ENCODE measurements at regions not wholly inside any gene's neighbourhood (a gene's known extent, or its start where the extent isn't known, plus 50 kb on each side); places are given as distances from the start of the nearest gene placed in this dataset.
A peak's percentile ranks its signal among the peaks of the same experiment; 100 is the strongest.

- H3K4me1 Mint-ChIP-seq: no peaks in the 10 kb centered on the region
- CTCF ChIA-PET: no interaction called here
These were observed 52.2 kb downstream of the POLR1D start for GRCh38 chr13:27673911-27674310.

GRCh38 chr13:27678306-27679040, 56.8 kb downstream of the POLR1D start:
- H3K4me1 Mint-ChIP-seq: no peaks in the 10 kb centered on the region
- peaks cover 31% of the 10 kb centered on the region for H3K27me3 Mint-ChIP-seq
- no peak overlapping the region for H3K4me3 Mint-ChIP-seq
- no peak overlapping the region for H3K27ac Mint-ChIP-seq
- no peak for ATAC-seq
- H3K9me3 Mint-ChIP-seq (ENCODE audit: low read depth): no peaks in the 10 kb centered on the region
- H3K36me3 Mint-ChIP-seq: no peaks in the 10 kb centered on the region
- DNase-seq: no peak
- CTCF ChIA-PET: no interaction called here

More at GRCh38 chr13:27673911-27674310, 52.2 kb downstream of the POLR1D start:
- Mint-ChIP-seq H3K4me3 (no peak overlapping the region), H3K27ac (no peak overlapping the region), H3K9me3 (ENCODE audit: low read depth) (no peaks in the 10 kb centered on the region), H3K27me3 (no peaks in the 10 kb centered on the region), H3K36me3 (peaks cover 1% of the 10 kb centered on the region)
- DNase-seq: no peak
- no peak for ATAC-seq

- ATAC-seq: no peak
- CTCF ChIA-PET: no interaction called here
- H3K27me3 Mint-ChIP-seq: peaks cover 34% of the 10 kb centered on the region
- no peaks in the 10 kb centered on the region for H3K4me1 Mint-ChIP-seq
- H3K9me3 Mint-ChIP-seq (ENCODE audit: low read depth): no peaks in the 10 kb centered on the region
- H3K27ac Mint-ChIP-seq: no peak overlapping the region
- no peaks in the 10 kb centered on the region for H3K36me3 Mint-ChIP-seq
- no peak for DNase-seq
- H3K4me3 Mint-ChIP-seq: no peak overlapping the region
These were observed 57.7 kb downstream of the POLR1D start for GRCh38 chr13:27679396-27679795.

- ATAC-seq: no peak
- Mint-ChIP-seq H3K4me3 (no peak overlapping the region), H3K4me1 (no peaks in the 10 kb centered on the region), H3K36me3 (no peaks in the 10 kb centered on the region), H3K27ac (no peak overlapping the region), H3K27me3 (peaks cover 34% of the 10 kb centered on the region), H3K9me3 (ENCODE audit: low read depth) (no peaks in the 10 kb centered on the region)
- DNase-seq: no peak
- CTCF ChIA-PET: no interaction called here
These were observed 58.2 kb downstream of the POLR1D start for GRCh38 chr13:27679896-27680295.

GRCh38 chr13:27680465-27680864, 58.8 kb downstream of the POLR1D start:
- Mint-ChIP-seq H3K36me3 (no peaks in the 10 kb centered on the region), H3K4me1 (no peaks in the 10 kb centered on the region), H3K27ac (no peak overlapping the region), H3K9me3 (ENCODE audit: low read depth) (no peaks in the 10 kb centered on the region), H3K27me3 (peaks cover 36% of the 10 kb centered on the region), H3K4me3 (no peak overlapping the region)
- ATAC-seq (no peak), DNase-seq (no peak)
- CTCF ChIA-PET: no interaction called here

- Mint-ChIP-seq H3K4me3 (no peak overlapping the region), H3K27ac (no peak overlapping the region), H3K27me3 (peaks cover 22% of the 10 kb centered on the region), H3K4me1 (no peaks in the 10 kb centered on the region), H3K9me3 (ENCODE audit: low read depth) (peaks cover 2% of the 10 kb centered on the region), H3K36me3 (no peaks in the 10 kb centered on the region)
- CTCF ChIA-PET: no interaction called here
- ATAC-seq: no peak
- no peak for DNase-seq
These were observed 69.5 kb downstream of the POLR1D start for GRCh38 chr13:27691207-27691606.

- Mint-ChIP-seq H3K4me3 (no peak overlapping the region), H3K27me3 (peaks cover 35% of the 10 kb centered on the region)
These were observed 75.0 kb downstream of the POLR1D start for GRCh38 chr13:27696731-27697130.

GRCh38 chr13:27699952-27700351, 78.3 kb downstream of the POLR1D start:
- CTCF ChIA-PET: no interaction called here
- Mint-ChIP-seq H3K4me3 (no peak overlapping the region), H3K27ac (no peak overlapping the region), H3K4me1 (peaks cover 5% of the 10 kb centered on the region), H3K36me3 (peaks cover 16% of the 10 kb centered on the region), H3K27me3 (peaks cover 39% of the 10 kb centered on the region), H3K9me3 (ENCODE audit: low read depth) (peaks cover 16% of the 10 kb centered on the region)
- ATAC-seq (no peak), DNase-seq (no peak)

More at GRCh38 chr13:27696731-27697130, 75.0 kb downstream of the POLR1D start:
- DNase-seq (no peak), ATAC-seq (no peak)
- Mint-ChIP-seq H3K36me3 (no peaks in the 10 kb centered on the region), H3K27ac (no peak overlapping the region), H3K4me1 (no peaks in the 10 kb centered on the region), H3K9me3 (ENCODE audit: low read depth) (no peaks in the 10 kb centered on the region)
- CTCF ChIA-PET: no interaction called here

- ATAC-seq (peak; percentile 61), DNase-seq (no peak)
- H3K4me1 Mint-ChIP-seq: peaks cover 7% of the 10 kb centered on the region
- no peak overlapping the region for H3K4me3 Mint-ChIP-seq
- CTCF ChIA-PET: no interaction called here
- H3K9me3 Mint-ChIP-seq (ENCODE audit: low read depth): peaks cover 25% of the 10 kb centered on the region
- peaks cover 21% of the 10 kb centered on the region for H3K27me3 Mint-ChIP-seq
- no peak overlapping the region for H3K27ac Mint-ChIP-seq
- peaks cover 23% of the 10 kb centered on the region for H3K36me3 Mint-ChIP-seq
These were observed 83.0 kb downstream of the POLR1D start for GRCh38 chr13:27704681-27705080.

- no peak overlapping the region for H3K4me3 Mint-ChIP-seq
- ATAC-seq (no peak), DNase-seq (no peak)
- peaks cover 15% of the 10 kb centered on the region for H3K9me3 Mint-ChIP-seq (ENCODE audit: low read depth)
- CTCF ChIA-PET: no interaction called here
- H3K36me3 Mint-ChIP-seq: peaks cover 17% of the 10 kb centered on the region
- H3K27me3 Mint-ChIP-seq: peaks cover 21% of the 10 kb centered on the region
- no peak overlapping the region for H3K27ac Mint-ChIP-seq
- peaks cover 7% of the 10 kb centered on the region for H3K4me1 Mint-ChIP-seq
These were observed 84.0 kb upstream of the GSX1 start for GRCh38 chr13:27708325-27708724.

- CTCF ChIA-PET: interaction anchor here (1.1 kb wide), 1 partner anchor 177 kb away, joined by 4 read pairs; no protein-coding TSS in a partner anchor
- peaks cover 7% of the 10 kb centered on the region for H3K36me3 Mint-ChIP-seq
- ATAC-seq (no peak), DNase-seq (no peak)
- no peak overlapping the region for H3K4me3 Mint-ChIP-seq
- no peak overlapping the region for H3K27ac Mint-ChIP-seq
- peaks cover 9% of the 10 kb centered on the region for H3K9me3 Mint-ChIP-seq (ENCODE audit: low read depth)
- H3K27me3 Mint-ChIP-seq: peaks cover 21% of the 10 kb centered on the region
- H3K4me1 Mint-ChIP-seq: peaks cover 2% of the 10 kb centered on the region
These were observed 82.5 kb upstream of the GSX1 start for GRCh38 chr13:27709779-27710178.

- Mint-ChIP-seq H3K27me3 (peaks cover 23% of the 10 kb centered on the region), H3K4me3 (no peak overlapping the region), H3K36me3 (no peaks in the 10 kb centered on the region), H3K9me3 (ENCODE audit: low read depth) (peaks cover under 1% of the 10 kb centered on the region), H3K27ac (no peak overlapping the region), H3K4me1 (no peaks in the 10 kb centered on the region)
- ATAC-seq: no peak
- CTCF ChIA-PET: interaction anchor here (1.4 kb wide), 1 partner anchor 350 kb away, joined by 3 read pairs; no protein-coding TSS in a partner anchor
- no peak for DNase-seq
These were observed 79.9 kb upstream of the GSX1 start for GRCh38 chr13:27712421-27712820.

GRCh38 chr13:27713767-27714166, 78.5 kb upstream of the GSX1 start:
- CTCF ChIA-PET: interaction anchor here (1.3 to 1.4 kb wide), 2 partner anchors 113 to 352 kb away, joined by 3 read pairs; no protein-coding TSS in a partner anchor
- Mint-ChIP-seq H3K4me1 (no peaks in the 10 kb centered on the region), H3K27me3 (peaks cover 28% of the 10 kb centered on the region), H3K36me3 (no peaks in the 10 kb centered on the region), H3K9me3 (ENCODE audit: low read depth) (no peaks in the 10 kb centered on the region), H3K27ac (no peak overlapping the region), H3K4me3 (no peak overlapping the region)
- DNase-seq (no peak), ATAC-seq (no peak)

- peaks cover 25% of the 10 kb centered on the region for H3K27me3 Mint-ChIP-seq
- H3K27ac Mint-ChIP-seq: no peak overlapping the region
- ATAC-seq (no peak), DNase-seq (no peak)
- no peaks in the 10 kb centered on the region for H3K9me3 Mint-ChIP-seq (ENCODE audit: low read depth)
- no peak overlapping the region for H3K4me3 Mint-ChIP-seq
- no peaks in the 10 kb centered on the region for H3K36me3 Mint-ChIP-seq
- CTCF ChIA-PET: interaction anchor here (1.4 kb wide), 1 partner anchor 189 kb away, joined by 3 read pairs; no protein-coding TSS in a partner anchor
- H3K4me1 Mint-ChIP-seq: no peaks in the 10 kb centered on the region
These were observed 70.6 kb upstream of the GSX1 start for GRCh38 chr13:27721681-27722080.
